GM19372 (cell line): ENCODE measurements at regions not wholly inside any gene's neighbourhood (a gene's known extent, or its start where the extent isn't known, plus 50 kb on each side); places are given as distances from the start of the nearest gene placed in this dataset.

ENCODE experiments used
- ATAC-seq: cut with Tn5 transposase; IDR thresholded peaks from one replicate; pipeline ENCODE4 v1.9.1; 2021; ENCODE audit warnings: mild to moderate bottlenecking, low read depth, moderate library complexity; ENCODE audit not compliant: unreplicated experiment

GRCh38 chr2:146094185-146094584 is 1574.3 kb upstream of the ZEB2 start:
- ATAC-seq: no peak

GRCh38 chr2:146081459-146081858 is 1561.5 kb upstream of the ZEB2 start:
- no peak for ATAC-seq

- ATAC-seq: no peak
Measured at GRCh38 chr2:146080925-146081324, 1561.0 kb upstream of the ZEB2 start.

GRCh38 chr2:146079216-146079615 is 1559.3 kb upstream of the ZEB2 start:
- no peak for ATAC-seq

GRCh38 chr2:146077156-146077555 is 1557.2 kb upstream of the ZEB2 start:
- ATAC-seq: no peak

GRCh38 chr2:146068051-146068450 is 1548.1 kb upstream of the ZEB2 start:
- no peak for ATAC-seq

GRCh38 chr2:146048141-146048540 is 1528.2 kb upstream of the ZEB2 start:
- no peak for ATAC-seq

GRCh38 chr2:146041274-146041910 is 1521.5 kb upstream of the ZEB2 start:
- no peak for ATAC-seq

- ATAC-seq: no peak
Measured at GRCh38 chr2:146040051-146040450, 1520.1 kb upstream of the ZEB2 start.

- ATAC-seq: no peak
Measured at GRCh38 chr2:146038014-146038413, 1518.1 kb upstream of the ZEB2 start.

- ATAC-seq: no peak
Measured at GRCh38 chr2:146037334-146037870, 1517.5 kb upstream of the ZEB2 start.

- ATAC-seq: no peak
Measured at GRCh38 chr2:146031158-146031557, 1511.2 kb upstream of the ZEB2 start.

GRCh38 chr2:146027156-146027555 is 1507.2 kb upstream of the ZEB2 start:
- no peak for ATAC-seq

- no peak for ATAC-seq
Measured at GRCh38 chr2:146025519-146025918, 1505.6 kb upstream of the ZEB2 start.

- no peak for ATAC-seq
Measured at GRCh38 chr2:146024212-146024743, 1504.4 kb upstream of the ZEB2 start.

- ATAC-seq: no peak
Measured at GRCh38 chr2:146004462-146004861, 1484.5 kb upstream of the ZEB2 start.

- ATAC-seq: no peak
Measured at GRCh38 chr2:146003337-146003736, 1483.4 kb upstream of the ZEB2 start.

GRCh38 chr2:145994910-145995309 is 1475.0 kb upstream of the ZEB2 start:
- no peak for ATAC-seq

GRCh38 chr2:145992572-145992971 is 1472.7 kb upstream of the ZEB2 start:
- no peak for ATAC-seq

GRCh38 chr2:145987793-145988192 is 1467.9 kb upstream of the ZEB2 start:
- no peak for ATAC-seq

- ATAC-seq: no peak
Measured at GRCh38 chr2:145985517-145985916, 1465.6 kb upstream of the ZEB2 start.

GRCh38 chr2:145984580-145984979 is 1464.7 kb upstream of the ZEB2 start:
- no peak for ATAC-seq
